GM19240 (cell line): ENCODE measurements at regions not wholly inside any gene's neighbourhood (a gene's known extent, or its start where the extent isn't known, plus 50 kb on each side); places are given as distances from the start of the nearest gene placed in this dataset.

ENCODE experiments used
- DNase-seq: peaks from one replicate; pipeline ENCODE4 v3.0.0; 2011; ENCODE audit warnings: low spot score; ENCODE audit not compliant: insufficient read length

DNA sequence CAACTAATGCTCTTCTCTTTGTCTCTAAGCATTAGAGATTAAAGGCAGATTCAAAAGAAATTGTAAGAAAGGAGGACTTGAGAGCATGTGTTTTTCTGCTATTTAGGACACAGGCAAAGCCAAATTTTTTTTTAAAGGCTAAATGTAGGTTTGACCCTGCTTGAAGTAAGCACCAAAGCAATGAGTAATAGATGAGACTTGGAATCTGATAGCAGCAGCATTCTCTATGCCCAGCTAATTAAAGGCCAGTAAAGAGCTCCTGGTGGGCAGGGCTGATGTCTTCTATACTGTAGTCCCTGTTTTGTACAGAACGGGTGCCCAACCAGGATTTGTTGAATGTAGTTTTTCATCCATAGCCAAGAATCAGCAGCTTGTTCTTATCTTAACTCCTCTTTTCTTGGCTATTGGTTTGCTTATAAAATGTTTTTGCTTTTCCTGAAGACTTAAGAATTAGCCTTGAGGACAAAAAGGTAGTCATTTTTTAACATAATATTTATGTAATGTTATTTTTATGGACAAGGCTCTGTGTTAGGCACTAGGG lies 179.6 kb downstream of the LMO4 start:
- DNase-seq, result no peak

DNA sequence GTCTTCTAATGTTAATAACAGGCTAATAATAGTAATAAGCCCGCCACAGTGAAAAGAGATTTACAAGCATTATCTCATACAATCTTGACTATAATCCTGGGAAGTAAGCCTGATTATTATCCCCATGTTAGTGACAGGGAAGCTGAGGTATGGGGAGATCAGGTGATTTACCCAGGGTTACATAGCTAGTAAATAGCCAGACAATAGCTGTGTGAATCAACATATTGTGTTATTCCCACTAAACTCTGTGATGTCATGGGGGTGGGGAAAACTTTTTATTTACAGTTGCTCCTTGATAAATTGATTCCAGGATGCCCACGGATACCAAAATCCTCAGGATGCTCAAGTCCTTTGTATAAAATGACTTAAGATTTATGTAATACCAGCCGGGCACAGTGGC lies 181.9 kb downstream of the LMO4 start:
- DNase-seq, result no peak

DNA sequence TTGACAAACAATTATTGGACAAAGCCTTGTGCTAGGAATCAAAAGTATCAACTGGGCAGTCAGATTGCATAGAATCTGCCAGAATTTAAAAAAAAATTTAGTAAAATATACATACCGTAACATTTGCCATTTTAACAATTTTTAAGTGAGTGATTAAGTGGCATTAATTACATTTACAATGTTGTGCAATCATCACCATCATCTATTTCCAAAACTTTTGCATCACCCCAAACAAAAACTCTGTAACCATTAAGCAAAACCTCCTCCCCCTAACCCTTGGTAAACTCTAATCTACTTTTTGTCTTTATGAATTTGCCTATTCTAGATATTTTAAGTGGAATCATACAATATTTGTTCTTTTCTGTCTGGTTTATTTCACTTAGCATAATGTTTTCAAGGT lies 182.8 kb downstream of the LMO4 start:
- no peak for DNase-seq

DNA sequence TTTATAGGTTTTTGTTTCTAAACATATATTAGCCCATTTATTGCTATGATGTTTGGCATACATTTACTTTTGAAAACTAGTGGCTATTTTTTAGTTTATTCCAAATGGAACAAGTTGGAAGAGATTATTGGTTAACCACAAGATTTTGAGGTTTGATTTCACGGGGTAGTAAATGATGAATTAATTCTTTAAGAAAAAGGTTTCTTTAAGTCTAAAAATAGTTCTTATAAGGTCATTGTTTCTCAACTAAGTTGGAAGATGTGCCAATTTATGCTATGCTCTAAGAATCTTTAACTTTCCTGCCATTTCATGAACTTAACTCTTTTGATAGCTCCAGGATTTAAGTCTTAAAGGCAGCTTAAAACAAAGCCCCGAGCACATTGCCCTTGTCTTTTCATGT lies 183.8 kb downstream of the LMO4 start:
- no peak for DNase-seq

DNA sequence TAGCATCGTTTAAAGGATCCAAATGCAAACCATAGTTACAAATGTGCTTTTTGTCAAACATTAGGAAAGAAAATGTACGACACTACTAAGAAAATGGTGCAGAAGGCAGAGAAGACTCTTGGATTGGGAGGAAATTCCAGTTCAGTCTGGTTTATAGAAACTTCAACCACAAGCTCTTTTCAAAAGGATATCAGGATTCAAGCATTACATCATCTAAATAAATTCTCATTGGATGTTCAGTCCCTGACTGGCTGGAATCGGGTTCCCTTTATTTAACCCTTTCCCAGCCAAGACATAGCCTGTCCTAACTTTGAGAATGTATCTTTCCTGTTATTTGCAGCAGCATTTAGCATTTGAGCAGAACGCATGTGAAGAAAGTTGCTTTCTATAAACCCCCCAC lies 184.6 kb downstream of the LMO4 start:
- no peak for DNase-seq

DNA sequence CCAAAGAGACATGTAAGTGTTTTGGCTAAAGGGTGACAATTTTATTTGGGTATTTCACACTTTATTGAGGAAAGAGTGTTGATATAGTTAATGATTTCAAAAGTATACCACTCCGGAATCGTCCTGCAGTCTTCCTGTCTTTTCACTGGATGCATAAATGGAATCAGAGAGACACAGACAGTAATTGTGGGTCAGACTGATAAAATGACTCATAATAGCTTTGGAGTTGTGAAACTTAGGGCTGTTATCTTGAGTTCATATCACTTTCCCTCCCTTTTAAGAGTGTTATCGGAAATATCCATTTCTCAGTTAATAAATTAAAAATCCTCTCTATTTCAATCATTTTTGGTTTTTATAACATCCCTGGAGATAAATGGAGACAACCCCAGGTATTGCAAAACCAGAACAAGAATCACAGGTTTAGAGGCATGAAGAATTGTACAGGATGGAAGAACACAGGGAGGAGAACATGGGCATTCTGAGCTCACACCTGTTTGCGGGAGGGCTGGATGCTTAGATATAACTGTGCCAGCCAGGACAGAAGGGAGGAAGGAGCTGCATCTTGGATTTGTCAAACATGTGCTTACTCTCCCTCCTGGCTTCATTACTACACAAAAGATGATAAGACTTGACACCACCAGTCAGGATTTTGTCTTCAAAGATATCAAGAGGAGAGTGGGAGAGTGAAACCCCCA lies 185.4 kb downstream of the LMO4 start:
- no peak for DNase-seq

DNA sequence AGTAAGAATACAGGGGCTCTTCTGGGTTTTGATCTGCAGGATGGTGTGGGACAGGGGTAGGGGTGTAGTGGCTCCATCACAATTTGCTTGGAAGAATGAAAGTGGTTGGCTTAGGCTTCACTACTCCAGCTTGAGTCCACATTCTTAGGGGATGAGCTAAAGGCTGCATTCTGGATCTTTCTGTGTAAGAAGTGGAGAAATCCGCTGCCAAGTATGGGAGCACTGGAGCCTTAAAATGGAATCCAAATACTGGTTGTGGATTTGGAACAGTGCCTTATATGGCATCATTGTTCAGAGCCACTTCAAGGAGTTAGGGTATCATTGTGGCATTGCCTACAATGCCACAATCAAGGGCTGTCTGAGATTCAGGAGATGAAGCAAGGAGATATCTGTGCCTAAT lies 187.1 kb downstream of the LMO4 start:
- DNase-seq, result no peak

DNA sequence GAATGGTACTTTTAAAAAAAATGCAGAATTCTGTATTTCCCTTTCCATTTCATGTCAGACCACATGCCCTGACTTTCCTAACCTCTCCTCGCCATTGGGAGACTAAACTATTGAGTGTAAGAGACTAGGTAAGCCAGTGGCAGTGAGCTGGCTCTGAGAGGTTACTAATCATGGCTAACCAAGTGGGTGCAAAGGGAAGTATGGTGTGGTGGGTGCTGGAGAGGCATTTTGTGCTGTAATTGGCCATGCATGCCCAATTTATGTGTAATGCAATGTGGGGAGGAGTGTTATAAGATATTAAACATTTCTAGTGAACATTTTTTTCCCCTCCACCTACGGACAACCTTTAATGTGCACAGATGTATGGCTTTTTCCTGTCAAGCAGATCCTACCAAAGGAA lies 190.1 kb downstream of the LMO4 start:
- no peak for DNase-seq

DNA sequence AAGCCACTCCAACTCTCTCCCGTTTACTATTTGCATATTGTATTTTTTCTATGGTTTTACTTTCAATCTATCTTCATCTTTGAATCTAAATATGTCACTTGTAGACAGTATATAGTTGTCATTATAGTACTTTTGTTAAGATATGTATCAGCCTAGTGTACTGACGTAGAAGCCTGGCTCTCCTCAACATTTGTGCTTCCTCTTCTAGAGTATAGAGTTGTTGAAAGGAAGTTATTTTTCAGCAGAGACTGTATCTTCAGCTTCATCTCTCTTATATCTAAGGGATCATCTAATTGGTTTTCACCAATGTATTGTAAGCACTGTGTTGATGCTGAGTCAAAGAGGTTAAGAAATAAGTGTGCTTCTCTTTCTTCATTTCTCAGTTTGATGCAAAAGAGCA lies 192.8 kb downstream of the LMO4 start:
- DNase-seq, result no peak

DNA sequence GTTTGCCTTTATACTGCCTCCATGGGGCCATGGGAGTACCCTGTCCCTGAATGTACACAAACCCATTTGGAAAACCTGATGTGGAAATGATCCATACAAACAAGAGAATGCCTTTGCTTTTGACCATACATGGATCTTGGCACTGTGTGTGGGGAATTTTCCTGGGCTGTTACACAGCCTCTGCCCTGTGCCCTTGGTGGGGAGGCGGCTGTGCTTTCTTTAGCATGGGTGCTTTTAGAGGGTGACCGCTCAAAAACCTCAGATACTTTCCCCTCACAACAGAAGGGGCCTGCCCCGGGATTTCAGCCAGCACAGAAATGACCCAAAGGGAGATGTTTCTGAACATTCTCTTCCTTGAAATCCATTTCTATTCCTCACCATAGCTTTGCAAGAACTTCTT lies 194.8 kb downstream of the LMO4 start:
- DNase-seq, result no peak

DNA sequence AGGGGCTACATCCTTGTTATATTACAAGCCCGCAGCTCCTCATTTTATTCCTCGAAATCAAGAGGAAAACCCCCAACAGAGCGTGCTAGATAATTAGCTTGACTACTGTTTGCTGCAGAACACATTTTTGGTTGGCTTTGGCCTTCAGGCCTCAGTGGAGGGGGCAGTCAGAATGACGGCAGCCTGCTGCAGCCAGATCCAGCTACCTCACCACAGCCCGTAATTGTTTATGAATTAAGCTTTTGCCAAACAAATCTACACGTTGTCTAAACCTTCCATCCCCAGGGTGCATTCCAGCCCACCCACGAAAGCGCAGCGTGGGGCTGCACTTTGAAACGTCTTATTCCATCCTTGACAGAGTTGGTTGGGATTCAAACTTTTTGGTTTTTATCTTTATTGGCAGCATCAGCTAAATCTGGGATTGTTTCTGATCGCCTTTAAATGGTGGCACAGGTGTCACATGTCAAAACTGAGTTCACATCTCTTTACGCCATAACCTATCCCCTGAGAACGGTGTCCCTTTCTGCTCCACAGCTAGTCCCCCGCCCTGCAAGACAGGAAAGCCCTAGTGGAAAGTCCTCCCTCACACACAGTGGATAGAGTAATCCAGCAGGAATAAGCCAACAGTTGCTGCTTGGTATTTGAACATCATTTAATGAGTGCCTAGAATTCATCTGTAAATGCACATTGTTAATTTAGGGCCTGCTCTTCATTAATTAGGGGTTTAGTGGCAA lies 195.5 kb downstream of the LMO4 start:
- no peak for DNase-seq

DNA sequence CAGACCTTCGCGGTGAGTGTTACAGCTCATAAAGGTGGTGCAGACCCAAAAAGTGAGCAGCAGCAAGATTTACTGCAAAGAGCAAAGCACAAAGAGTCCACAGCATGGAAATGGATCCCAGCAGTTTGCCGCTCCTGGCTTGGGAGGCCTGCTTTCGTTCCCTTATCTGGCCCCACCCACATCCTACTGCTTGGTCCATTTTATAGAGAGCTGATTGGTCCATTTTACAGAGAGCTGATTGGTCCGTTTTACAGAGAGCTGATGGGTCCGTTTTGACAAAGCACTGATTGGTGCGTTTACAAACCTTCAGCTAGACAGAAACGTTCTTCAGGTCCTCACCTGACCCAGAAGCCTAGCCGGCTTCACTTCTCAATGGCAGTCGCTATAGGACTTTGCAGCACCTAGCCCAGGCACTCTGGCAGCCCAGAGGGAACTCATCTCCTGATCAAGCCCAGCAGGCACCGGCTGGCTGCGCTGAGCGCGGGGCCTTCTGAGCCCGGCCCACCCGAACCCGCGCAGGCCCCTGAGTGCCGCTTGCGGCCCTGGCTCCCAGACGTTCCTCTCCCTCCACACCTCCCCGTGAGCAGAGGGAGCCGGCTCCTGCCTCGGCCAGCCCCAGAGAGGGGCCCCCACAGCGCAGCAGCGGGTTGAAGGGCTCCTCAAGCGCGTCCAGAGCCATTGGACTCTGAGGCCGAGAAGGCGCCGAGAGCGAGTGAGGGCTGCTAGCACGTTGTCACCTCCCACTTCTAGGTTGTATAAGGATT lies 200.3 kb downstream of the LMO4 start:
- no peak for DNase-seq

DNA sequence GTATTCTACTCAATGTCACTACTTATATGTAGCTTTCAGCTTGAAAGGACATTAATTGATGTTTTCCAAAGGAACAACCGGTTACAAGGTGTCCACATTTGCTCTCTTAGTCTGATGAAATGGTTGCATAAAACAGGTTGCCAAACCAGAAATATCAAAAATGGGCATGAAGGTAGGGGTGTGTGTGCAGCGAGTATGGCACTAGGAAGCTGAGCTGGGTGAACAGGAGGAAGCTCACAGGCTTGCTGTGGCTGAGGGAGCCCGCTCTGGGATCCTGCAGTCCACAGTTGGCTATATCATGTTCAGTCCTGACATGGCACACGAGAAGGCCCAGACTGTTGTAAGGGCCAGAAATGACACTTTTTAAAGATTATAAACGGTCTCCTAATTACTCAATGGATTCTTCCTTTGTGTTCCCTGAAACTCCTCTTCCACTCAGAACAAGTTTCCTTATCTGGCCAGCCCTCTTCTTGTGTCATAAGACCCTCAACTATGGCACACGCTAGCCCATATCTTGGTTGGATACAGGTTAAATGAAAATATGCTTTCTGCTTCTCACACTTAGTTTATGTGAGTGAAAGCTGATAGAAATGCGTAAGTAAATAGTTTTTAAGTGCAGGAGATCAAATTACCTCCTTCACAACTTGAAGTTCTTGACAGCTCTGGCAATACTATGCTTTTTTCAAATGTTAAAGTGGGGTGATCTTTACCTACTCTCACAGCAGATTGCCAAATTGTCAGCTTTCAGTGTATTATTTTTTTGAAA lies 201.5 kb downstream of the LMO4 start:
- no peak for DNase-seq

DNA sequence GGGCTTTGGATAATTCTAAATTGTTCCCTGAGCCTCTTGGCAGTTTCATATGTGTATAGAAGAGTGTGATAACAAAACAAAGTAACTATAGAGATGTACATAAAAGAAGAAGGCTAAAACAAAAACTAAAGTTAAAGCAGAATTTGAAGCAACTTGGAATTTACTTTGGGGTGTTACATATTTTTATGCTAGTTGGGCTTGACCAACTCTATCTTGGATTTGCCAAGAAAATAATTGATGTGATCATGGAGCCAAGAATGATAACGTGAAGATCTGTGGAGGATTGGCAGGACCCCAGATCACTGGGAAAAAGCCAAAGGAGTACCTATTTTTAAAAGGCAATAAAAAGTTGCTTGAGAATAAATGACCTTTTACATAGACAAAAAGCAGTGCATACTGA lies 206.9 kb downstream of the LMO4 start:
- no peak for DNase-seq

DNA sequence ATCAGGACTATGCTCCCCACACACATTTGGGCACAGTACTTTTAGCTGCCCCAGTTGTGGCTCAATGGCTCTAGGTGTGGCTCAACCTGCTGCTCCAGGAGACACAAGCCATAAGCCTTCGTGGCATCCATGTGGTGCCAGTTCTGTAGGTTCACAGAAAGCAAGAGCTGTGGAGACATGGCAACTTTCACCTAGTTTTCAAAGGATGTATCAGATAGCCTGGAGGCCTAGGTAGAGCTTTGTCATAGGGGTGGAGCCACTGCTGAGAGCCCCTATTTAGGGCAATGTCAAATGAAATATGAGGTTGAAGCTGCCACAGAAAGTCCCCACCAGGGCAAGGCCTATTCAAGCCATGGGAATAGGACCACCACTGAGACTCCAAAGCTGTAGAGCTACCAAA lies 210.5 kb downstream of the LMO4 start:
- DNase-seq, result no peak

DNA sequence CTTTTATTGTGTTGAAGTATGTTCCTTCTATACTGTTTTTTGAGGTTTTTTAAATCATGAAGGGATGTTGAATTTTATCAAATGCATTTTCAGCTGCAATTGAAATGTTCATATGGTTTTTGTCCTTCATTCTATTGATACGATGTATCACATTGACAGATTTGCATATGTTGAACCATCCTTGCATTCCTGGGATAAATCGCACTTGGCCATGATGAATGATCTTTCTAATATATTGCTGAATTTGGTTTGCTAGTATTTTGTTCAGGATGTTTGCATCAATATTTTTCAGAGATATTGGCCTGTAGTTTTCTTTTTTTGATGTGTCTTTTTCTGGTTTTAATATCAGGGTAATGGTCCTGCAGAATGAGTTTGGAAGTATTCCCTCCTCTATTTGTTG lies 214.0 kb downstream of the LMO4 start:
- DNase-seq, result no peak

DNA sequence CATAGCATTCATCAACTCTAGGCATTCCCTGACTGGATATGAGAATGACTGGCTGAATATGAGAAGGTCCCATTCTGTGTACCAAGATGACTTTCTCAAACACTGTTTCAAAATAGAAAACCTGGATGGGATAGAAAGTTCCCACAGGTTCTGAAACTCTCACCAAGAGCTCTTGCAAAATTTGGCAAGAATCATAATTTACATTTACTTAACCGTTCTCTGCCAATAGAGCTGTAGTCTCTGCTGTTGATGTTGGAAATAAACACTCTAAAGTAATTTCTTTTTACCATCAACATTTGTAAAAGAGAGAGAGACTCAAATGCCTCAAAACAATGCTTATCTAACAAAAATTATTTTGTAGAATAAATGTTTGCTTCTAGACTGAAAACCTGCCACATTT lies 221.1 kb downstream of the LMO4 start:
- DNase-seq, result no peak

DNA sequence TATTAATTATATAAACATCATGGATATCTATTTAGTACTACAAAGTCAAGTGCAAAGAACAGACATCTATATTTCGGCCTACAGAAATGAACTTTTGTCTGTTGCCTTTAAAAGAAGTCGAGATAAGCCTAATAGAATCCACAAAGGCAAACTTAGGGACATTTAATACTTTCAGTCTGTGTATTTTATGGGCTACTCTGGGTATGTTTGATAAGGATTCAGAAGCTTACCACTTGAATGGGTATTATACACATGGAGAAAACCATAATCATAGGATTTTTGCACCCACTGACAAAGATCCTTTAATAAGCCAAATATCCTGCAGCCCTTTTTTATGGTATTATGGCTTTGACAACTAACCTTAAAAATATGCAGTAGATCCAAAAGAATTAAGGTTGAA lies 224.8 kb downstream of the LMO4 start:
- DNase-seq, result no peak

DNA sequence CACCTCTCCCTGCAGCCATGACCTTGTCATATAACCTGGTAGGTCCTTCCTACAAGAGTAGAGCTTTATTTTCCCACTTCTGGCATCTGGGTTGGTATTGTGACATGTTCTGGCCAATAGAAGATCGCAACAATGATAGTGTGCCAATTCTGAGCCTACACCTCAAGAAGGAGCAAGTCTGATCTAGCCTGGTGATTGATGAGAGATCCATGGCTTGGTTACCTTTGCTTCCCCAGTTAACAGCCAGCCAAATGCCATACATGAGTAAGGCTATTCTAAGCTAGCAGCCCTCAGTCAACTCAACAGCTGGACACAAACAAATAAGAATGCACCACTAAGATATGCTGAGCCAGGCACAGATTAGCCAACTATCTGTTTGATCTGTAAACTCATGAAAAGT lies 226.7 kb downstream of the LMO4 start:
- no peak for DNase-seq

DNA sequence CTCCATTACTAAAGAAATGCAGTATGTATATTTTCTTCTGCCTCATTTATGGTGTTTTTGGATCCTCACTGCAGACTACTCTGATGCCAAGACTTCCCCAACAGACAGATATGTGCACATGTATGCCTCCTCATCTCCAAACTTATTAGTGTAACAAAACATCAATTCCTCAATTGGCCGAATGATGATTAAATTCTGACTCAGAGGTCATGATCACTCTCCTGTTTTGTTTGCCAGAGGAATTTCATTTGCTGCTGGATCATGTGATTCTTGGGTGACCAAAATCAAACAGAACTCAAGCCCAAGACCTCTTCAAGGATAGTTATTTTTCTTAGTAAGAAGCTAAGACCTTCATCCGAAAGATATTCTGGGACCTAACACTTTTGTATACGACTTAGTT lies 227.6 kb downstream of the LMO4 start:
- DNase-seq, result no peak

DNA sequence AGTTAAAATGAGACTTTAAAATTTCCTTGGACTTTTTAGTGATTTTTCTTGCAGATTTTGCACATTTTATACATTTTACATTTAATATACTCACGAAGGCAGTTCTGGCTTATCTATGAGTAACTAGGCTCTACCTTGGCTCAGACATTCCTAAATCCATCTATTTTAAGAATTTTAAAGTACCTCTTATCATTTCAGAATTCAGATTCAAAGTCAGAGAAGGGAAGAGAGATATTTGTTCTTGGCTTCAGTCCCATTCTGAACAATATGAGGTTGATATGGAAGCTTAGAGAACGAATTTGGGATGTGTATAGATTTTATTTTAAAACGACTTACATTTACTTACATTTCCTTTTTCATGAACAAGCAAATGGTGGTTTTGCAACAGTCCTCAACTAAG lies 230.2 kb downstream of the LMO4 start:
- no peak for DNase-seq

DNA sequence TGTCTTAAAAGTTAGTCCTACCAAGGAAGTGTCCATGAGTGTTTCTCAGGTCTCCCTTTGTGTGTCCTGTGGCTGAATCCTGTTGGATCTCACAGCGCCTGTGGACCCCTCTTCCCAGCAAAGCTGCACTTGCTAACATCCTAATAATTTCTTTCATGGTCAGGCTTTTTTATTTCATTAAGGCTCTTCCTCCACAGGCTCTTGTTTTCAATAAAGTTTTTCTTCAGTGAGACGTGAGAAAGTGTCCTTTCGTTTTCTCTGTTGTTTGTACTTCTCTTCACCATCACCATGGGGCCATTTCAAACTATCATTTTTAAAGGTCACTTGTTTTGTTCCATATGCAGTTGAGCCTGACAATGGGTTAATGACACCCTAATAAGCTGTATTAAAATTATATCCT lies 231.5 kb downstream of the LMO4 start:
- DNase-seq, result no peak
